ENCODE measurements at regions not wholly inside any gene's neighbourhood (a gene's known extent, or its start where the extent isn't known, plus 50 kb on each side); places are given as distances from the start of the nearest gene placed in this dataset.
A peak's percentile ranks its signal among the peaks of the same experiment; 100 is the strongest.

- no peaks in the 10 kb centered on the region for H3K27me3 ChIP-seq
- H3K27ac ChIP-seq, result no peak overlapping the region
- no peak overlapping the region for H3K4me3 ChIP-seq
- DNase-seq (no peak), ATAC-seq (no peak)
- H3K36me3 ChIP-seq, result no peaks in the 10 kb centered on the region
- intact Hi-C loops (cut with DNase I), result no loop called here
- H3K4me1 ChIP-seq, result no peaks in the 10 kb centered on the region
- H3K9me3 ChIP-seq, result no peaks in the 10 kb centered on the region
- no peak for TF ChIP-seq CTCF (IDR thresholded peaks at IDR 0.05)
Measured at GRCh38 chr7:131845573-131846314, 289.3 kb upstream of the PODXL start.

- H3K27me3 ChIP-seq, result no peaks in the 10 kb centered on the region
- ATAC-seq (peak; percentile 14), DNase-seq (no peak)
- no peaks in the 10 kb centered on the region for H3K36me3 ChIP-seq
- no peaks in the 10 kb centered on the region for H3K4me1 ChIP-seq
- no peak for TF ChIP-seq CTCF (IDR thresholded peaks at IDR 0.05)
- H3K27ac ChIP-seq, result no peak overlapping the region
- intact Hi-C loops (cut with DNase I), result no loop called here
- no peak overlapping the region for H3K4me3 ChIP-seq
- H3K9me3 ChIP-seq, result no peaks in the 10 kb centered on the region
Measured at GRCh38 chr7:131844369-131844768, 287.9 kb upstream of the PODXL start.

GRCh38 chr7:131843898-131844331, 287.5 kb upstream of the PODXL start:
- intact Hi-C loops (cut with DNase I), result no loop called here
- DNase-seq (no peak), ATAC-seq (peak; percentile 30)
- no peaks in the 10 kb centered on the region for H3K4me1 ChIP-seq
- no peaks in the 10 kb centered on the region for H3K9me3 ChIP-seq
- H3K27ac ChIP-seq, result no peak overlapping the region
- no peak for TF ChIP-seq CTCF (IDR thresholded peaks at IDR 0.05)
- H3K36me3 ChIP-seq, result no peaks in the 10 kb centered on the region
- no peaks in the 10 kb centered on the region for H3K27me3 ChIP-seq
- no peak overlapping the region for H3K4me3 ChIP-seq

- DNase-seq (no peak), ATAC-seq (no peak)
- Histone ChIP-seq H3K27me3 (no peaks in the 10 kb centered on the region), H3K36me3 (no peaks in the 10 kb centered on the region), H3K4me3 (no peak overlapping the region), H3K27ac (no peak overlapping the region), H3K9me3 (no peaks in the 10 kb centered on the region), H3K4me1 (no peaks in the 10 kb centered on the region)
- intact Hi-C loops (cut with DNase I), result no loop called here
- TF ChIP-seq CTCF (IDR thresholded peaks at IDR 0.05), result no peak
Measured at GRCh38 chr7:131839967-131840690, 283.7 kb upstream of the PODXL start.

GRCh38 chr7:131836733-131837132, 280.3 kb upstream of the PODXL start:
- Histone ChIP-seq H3K27ac (no peak overlapping the region), H3K27me3 (no peaks in the 10 kb centered on the region), H3K9me3 (no peaks in the 10 kb centered on the region), H3K4me3 (no peak overlapping the region), H3K36me3 (no peaks in the 10 kb centered on the region), H3K4me1 (no peaks in the 10 kb centered on the region)
- no peak for TF ChIP-seq CTCF (IDR thresholded peaks at IDR 0.05)
- intact Hi-C loops (cut with DNase I), result no loop called here
- ATAC-seq, result no peak
- no peak for DNase-seq
